AG09309 (cell line): ENCODE measurements at regions not wholly inside any gene's neighbourhood (a gene's known extent, or its start where the extent isn't known, plus 50 kb on each side); places are given as distances from the start of the nearest gene placed in this dataset.

Experiments
- DNase-seq: peaks from one replicate; pipeline ENCODE4 v3.0.0-alpha.2; 2010; ENCODE audit warnings: low read depth
- H3K4me3 ChIP-seq: 2 replicates; pipeline ENCODE4 v1.5.1; 2011; ENCODE audit warnings: mild to moderate bottlenecking, low read depth, low read length, moderate library complexity; ENCODE audit not compliant: control insufficient read depth
- TF ChIP-seq, protein P1 (sequence below): IDR thresholded peaks from 2 replicates; pipeline ENCODE4 v1.5.1; 2011; ENCODE audit warnings: mild to moderate bottlenecking, low read depth, low read length, inconsistent platforms; ENCODE audit not compliant: insufficient read depth, control insufficient read depth; ENCODE audit errors: missing control alignments

DNA sequence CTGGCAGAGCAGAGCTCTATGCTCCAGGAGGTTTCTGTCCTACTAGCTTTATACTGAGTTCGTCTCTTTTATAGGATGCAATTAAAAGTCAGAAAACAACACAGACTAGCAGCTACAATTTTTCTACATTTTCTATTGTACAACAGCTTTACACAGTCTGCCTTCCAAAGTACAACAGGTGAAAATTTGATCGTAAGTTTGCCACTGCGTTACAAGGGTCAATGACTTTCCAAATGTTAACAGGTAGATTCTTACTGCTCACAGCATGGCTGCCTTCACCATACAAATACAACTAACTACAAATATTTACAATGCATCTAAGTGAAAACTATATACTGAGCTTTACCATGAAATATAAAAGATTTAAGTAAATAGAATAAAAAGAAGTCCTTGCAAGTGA lies 268.6 kb upstream of the SLCO3A1 start:
- DNase-seq = no peak
- TF ChIP-seq, protein P1, sequence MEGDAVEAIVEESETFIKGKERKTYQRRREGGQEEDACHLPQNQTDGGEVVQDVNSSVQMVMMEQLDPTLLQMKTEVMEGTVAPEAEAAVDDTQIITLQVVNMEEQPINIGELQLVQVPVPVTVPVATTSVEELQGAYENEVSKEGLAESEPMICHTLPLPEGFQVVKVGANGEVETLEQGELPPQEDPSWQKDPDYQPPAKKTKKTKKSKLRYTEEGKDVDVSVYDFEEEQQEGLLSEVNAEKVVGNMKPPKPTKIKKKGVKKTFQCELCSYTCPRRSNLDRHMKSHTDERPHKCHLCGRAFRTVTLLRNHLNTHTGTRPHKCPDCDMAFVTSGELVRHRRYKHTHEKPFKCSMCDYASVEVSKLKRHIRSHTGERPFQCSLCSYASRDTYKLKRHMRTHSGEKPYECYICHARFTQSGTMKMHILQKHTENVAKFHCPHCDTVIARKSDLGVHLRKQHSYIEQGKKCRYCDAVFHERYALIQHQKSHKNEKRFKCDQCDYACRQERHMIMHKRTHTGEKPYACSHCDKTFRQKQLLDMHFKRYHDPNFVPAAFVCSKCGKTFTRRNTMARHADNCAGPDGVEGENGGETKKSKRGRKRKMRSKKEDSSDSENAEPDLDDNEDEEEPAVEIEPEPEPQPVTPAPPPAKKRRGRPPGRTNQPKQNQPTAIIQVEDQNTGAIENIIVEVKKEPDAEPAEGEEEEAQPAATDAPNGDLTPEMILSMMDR = no peak
- no peak overlapping the region for H3K4me3 ChIP-seq

GRCh38 chr15:91586560-91586959 lies 266.9 kb upstream of the SLCO3A1 start:
- no peak overlapping the region for H3K4me3 ChIP-seq
- DNase-seq = no peak
- TF ChIP-seq, protein P1 = no peak

GRCh38 chr15:91589360-91589759 lies 264.1 kb upstream of the SLCO3A1 start:
- no peak for DNase-seq
- H3K4me3 ChIP-seq = no peak overlapping the region
- TF ChIP-seq, protein P1 = no peak

DNA sequence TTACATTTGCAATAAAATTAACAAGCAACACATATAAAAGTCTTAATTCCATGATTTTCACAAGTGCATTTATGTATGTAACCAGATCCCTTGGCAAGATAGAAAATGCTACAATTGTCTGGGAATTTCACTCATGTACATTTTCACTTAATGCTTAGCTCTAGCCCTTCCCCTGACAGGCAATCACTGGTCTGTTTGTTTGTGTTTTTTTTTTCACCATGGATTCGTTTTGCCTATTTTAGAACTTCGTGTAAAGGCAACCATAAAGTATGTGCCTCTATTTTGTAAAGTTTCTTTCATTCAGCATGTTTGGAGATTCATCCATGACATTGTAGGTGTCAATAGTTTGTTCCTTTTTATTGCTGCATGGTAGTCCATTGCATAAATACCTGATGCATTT lies 260.9 kb upstream of the SLCO3A1 start:
- H3K4me3 ChIP-seq = no peak overlapping the region
- DNase-seq = no peak
- TF ChIP-seq, protein P1 = no peak

DNA sequence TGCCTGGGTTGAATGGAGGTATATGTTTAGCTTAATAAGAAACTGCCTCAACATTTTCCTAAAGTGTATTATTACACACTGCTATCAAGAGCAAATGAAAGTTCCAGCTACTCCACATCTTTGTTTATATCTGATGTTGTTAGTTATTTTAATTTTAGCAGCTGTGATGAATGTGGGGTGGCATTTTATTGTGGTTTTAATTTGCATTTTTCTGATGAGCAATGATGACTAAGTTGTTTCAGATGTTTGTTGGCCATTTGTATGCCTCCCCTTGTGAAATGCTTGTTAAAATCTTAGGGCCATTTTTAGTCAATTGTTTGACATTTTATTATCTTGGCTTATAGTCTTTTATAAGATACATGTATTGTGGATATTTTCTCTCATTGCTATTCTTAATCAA lies 260.4 kb upstream of the SLCO3A1 start:
- TF ChIP-seq, protein P1 = no peak
- no peak for DNase-seq
- H3K4me3 ChIP-seq = no peak overlapping the region

DNA sequence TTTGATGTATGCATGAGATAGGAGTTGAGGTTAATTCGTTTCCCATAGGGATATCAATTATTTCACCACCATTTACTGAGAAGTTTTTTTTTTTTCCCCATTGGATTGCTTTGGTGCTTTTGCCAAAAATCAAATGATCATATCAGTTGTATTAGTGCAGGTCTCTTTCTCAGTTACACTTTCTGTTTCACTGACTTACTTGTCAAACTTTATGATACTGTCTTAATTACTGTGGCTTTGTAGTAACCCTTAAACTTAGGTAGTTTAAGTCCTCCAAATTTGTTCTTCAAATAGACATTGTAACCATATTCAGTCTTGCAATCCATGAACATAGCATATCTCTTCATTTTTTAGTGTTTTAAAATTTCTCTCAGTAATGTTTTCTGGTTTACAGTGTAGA lies 259.9 kb upstream of the SLCO3A1 start:
- no peak for DNase-seq
- H3K4me3 ChIP-seq = no peak overlapping the region
- TF ChIP-seq, protein P1 = no peak

DNA sequence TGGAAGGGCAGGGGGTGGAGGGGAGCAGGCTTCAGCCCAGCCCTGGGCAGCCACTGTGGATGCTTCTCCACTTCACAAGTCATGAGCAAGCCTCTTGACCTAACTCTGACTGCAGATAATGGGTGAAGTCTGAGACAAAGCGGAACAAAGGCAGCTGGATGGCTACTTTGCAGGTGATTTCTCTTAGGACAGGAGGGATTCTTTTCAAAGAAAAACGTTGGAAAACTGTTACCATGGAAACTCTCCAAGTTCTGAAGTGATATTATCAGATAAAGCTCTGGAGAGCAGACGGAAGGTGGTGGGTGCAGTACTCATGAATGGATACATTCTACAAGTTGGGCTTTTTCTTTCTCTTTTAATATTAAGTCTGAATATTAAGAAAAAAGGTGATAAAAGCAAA lies 254.2 kb upstream of the SLCO3A1 start:
- TF ChIP-seq, protein P1 = no peak
- DNase-seq = no peak
- H3K4me3 ChIP-seq = no peak overlapping the region
